Rectal smooth muscle tissue (tissue), 1 donor: ENCODE measurements at regions not wholly inside any gene's neighbourhood (a gene's known extent, or its start where the extent isn't known, plus 50 kb on each side); places are given as distances from the start of the nearest gene placed in this dataset.
"Not testable (repeated sequence)": the region's sequence is repeated elsewhere in the genome, so short reads cannot be mapped to it uniquely, and the experiment has no call there.

Source experiments
- H3K27ac ChIP-seq: one replicate; pipeline ENCODE4 v1.7.0; 2013; ENCODE audit warnings: low read depth, low read length, inconsistent platforms
- H3K27me3 ChIP-seq: one replicate; pipeline ENCODE4 v1.7.0; 2013; ENCODE audit warnings: low read length; ENCODE audit not compliant: control insufficient read depth, insufficient read depth
- H3K36me3 ChIP-seq: one replicate; pipeline ENCODE4 v1.7.0; 2013; ENCODE audit warnings: low read length; ENCODE audit not compliant: control insufficient read depth, insufficient read depth
- H3K4me1 ChIP-seq: one replicate; pipeline ENCODE4 v1.7.0; 2013; ENCODE audit warnings: low read length; ENCODE audit not compliant: control insufficient read depth, insufficient read depth
- H3K4me3 ChIP-seq: one replicate; pipeline ENCODE4 v1.7.0; 2013; ENCODE audit warnings: low read length
- H3K9ac ChIP-seq: one replicate; pipeline ENCODE4 v1.7.0; 2013; ENCODE audit warnings: low read length

DNA sequence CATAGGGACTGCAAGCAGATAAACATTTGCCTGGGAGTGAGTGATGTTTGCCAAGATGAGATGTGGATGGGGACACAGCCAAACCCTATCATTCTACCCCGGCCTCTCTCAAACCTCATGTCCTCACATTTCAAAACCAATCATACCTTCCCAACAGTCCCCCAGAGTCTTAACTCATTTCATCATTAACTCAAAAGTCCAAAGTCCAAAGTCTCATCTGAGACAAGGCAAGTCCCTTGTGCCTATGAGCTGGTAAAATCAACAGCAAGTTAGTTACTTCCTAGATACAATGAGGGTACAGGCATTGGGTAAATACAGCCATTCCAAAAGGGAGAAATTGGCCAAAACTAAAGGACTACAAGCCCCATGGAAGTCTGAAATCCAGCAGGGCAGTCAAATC, 822.9 kb upstream of the SPRY2 start:
- not testable (repeated sequence) for H3K4me3 ChIP-seq, H3K4me1 ChIP-seq, H3K27ac ChIP-seq

DNA sequence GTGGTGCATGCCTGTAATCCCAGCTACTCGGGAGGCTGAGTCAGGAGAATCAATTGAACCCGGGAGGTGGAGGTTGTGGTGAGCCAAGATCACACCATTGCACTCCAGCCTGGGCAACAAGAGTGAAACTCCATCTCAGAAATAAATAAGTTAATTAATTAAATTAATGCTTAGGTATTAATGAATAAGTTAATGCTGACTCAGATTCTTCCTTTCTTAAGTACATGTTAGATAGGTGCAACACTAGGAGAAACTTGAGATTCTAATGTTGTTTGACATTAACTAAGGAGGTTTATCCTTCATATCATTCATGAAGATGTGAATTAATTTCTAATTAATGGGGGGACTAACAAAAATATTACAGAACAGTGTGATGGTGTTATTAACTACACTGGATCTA, 812.6 kb upstream of the SPRY2 start:
- H3K36me3 ChIP-seq = no peaks in the 10 kb centered on the region
- no peak overlapping the region for H3K27ac ChIP-seq
- no peak overlapping the region for H3K4me3 ChIP-seq
- H3K9ac ChIP-seq = no peak overlapping the region
- H3K27me3 ChIP-seq = no peaks in the 10 kb centered on the region
- H3K4me1 ChIP-seq = no peaks in the 10 kb centered on the region

More for the DNA sequence above, 822.9 kb upstream of the SPRY2 start:
- not testable (repeated sequence) for H3K27me3 ChIP-seq, H3K9ac ChIP-seq, H3K36me3 ChIP-seq

DNA sequence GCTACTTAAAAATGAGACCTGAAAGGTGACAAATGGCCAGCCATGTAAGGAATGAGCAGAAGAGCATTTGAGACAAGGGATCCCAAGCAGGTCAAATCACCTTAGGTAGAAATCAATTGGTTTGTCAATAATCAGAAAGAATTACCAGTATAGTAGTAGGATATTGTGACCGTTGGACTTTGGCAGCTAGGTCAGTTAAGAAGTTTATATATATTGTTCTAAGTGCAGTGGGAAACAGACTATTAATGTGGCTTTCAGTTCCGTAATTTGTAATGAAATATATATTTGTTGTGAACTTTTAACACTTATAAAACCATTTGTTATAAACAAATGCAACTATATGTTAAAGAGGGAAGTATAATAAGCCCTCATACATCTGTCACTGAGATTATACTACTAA, 807.9 kb upstream of the SPRY2 start:
- Histone ChIP-seq H3K27ac (no peak overlapping the region), H3K4me3 (no peak overlapping the region), H3K27me3 (no peaks in the 10 kb centered on the region), H3K9ac (no peak overlapping the region), H3K4me1 (no peaks in the 10 kb centered on the region), H3K36me3 (no peaks in the 10 kb centered on the region)

DNA sequence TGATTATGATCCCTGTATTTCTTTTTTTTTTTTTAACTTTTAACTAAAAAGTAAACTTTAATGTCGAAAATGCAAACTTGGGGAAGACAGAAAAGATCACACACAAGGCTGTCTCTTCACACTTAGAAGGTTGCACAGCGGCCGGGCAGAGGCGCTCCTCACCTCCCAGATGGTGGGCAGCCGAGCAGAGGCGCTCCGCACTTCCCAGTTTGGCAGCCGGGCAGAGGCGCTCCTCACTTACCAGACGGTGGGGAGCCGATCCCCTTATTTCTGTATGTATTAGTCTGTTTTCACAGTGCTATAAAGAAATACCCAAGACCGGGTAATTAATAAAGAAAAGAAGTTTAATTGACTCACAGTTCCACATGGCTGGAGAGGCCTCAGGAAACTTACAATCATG, 805.6 kb upstream of the SPRY2 start:
- not testable (repeated sequence) for H3K4me3 ChIP-seq

DNA sequence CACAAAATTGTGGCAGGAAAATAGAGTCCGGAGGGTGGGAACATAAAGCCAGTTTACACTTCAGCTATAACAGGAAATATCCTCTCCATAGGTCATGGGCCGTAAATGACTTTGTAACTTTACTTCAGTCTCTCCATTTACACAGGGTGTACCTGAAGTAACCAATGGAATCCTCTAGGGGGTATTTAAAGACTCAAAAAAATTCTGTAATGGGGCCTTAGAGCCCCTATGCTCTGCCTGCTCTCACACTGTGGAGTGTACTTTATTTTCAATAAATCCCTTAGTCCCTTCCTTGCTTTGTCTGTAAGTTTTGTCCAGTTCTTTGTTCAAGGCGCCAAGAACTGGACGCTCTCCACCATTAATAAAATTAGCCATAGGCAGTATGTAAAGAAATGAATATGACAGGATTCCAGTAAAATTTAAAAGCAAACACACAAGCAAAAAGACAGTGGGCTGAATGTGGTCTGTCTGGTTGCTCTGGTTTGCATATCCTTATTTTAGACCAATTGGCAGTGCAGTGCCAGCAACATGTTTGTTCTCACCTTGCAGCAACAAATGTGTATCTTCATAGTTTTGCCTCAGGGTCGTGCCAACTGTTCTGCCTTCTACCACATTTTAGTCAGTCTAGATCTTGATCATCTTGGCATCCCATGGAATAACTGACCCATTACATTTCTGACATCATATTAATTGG, 801.5 kb upstream of the SPRY2 start:
- no peaks in the 10 kb centered on the region for H3K4me1 ChIP-seq
- H3K36me3 ChIP-seq = no peaks in the 10 kb centered on the region
- H3K4me3 ChIP-seq = no peak overlapping the region
- H3K27ac ChIP-seq = no peak overlapping the region
- H3K9ac ChIP-seq = no peak overlapping the region
- H3K27me3 ChIP-seq = no peaks in the 10 kb centered on the region

More for the DNA sequence above, 805.6 kb upstream of the SPRY2 start:
- not testable (repeated sequence) for H3K9ac ChIP-seq, H3K27ac ChIP-seq, H3K36me3 ChIP-seq, H3K27me3 ChIP-seq, H3K4me1 ChIP-seq

DNA sequence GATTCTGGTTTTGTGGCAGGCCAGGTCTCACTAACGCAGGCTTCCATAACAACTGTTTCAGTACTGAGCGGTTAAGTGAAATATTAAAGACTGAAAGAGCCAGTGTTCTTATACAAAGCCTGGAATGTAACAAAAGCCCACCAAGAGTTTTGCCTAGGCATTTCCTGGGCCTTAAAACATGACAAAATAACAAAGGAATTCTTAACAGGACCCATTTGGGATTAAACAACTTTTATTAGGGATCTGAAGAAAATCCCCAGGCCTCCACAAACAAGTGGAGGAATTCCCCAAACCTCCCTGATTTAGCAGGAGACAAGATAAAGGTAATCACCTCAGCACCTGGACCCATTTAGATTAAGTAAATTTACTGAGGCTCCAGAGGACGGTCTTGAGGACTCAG, 799.7 kb upstream of the SPRY2 start:
- Histone ChIP-seq H3K36me3 (no peaks in the 10 kb centered on the region), H3K27ac (no peak overlapping the region), H3K4me1 (no peaks in the 10 kb centered on the region), H3K4me3 (no peak overlapping the region), H3K9ac (no peak overlapping the region), H3K27me3 (no peaks in the 10 kb centered on the region)

DNA sequence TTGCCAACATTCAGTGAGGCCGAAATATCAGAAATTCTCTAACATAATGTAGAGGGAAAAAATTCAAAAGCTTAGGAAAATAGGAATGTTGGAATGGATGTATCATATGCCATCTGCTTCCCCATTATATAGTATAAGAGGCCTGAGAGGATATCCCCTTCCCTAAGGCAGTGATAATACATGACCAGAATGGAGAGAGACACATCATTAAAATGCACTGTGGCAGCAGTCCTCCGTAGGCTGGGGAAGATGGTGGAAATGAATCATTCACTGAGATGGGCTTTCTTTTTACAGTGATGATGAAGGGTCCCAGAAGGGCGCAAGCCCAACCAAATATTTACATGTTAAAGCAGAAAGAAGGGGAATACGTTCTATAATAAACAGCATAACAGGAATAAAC, 799.1 kb upstream of the SPRY2 start:
- no peaks in the 10 kb centered on the region for H3K36me3 ChIP-seq
- H3K9ac ChIP-seq = no peak overlapping the region
- no peaks in the 10 kb centered on the region for H3K4me1 ChIP-seq

DNA sequence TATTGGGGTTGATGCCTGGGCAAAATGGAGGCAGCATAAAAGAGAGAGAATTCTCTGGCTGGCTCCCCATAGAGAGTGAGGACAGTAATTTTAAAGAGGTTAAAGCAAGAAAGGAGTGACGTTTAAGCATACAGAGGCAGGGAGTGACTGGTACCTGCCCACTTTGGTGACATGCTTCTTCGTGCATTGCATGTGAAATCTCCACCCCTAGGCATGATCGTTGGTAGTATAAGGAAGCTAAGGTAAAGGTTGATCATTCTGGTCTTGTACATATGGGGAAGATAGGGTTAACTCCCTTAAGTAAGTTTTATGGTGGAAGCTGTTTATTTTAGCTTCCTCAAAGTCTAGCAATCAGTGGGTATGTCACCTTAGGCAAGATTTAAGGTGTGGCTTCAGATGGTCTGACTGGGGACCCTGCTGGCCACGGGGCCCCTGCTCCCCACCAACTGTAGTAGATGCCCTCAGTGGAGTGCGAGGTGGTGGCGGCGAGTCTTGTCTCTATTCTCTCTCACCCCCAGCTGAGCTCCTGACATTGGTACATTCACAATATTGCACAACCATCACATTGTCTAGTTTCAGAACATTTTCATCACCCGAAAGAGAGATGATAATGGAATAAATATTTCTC, 797.5 kb upstream of the SPRY2 start:
- Histone ChIP-seq H3K36me3 (no peaks in the 10 kb centered on the region), H3K27ac (no peak overlapping the region), H3K4me1 (no peaks in the 10 kb centered on the region), H3K27me3 (no peaks in the 10 kb centered on the region), H3K4me3 (no peak overlapping the region), H3K9ac (no peak overlapping the region)

More for the DNA sequence above, 799.1 kb upstream of the SPRY2 start:
- Histone ChIP-seq H3K27me3 (no peaks in the 10 kb centered on the region), H3K27ac (no peak overlapping the region), H3K4me3 (no peak overlapping the region)

DNA sequence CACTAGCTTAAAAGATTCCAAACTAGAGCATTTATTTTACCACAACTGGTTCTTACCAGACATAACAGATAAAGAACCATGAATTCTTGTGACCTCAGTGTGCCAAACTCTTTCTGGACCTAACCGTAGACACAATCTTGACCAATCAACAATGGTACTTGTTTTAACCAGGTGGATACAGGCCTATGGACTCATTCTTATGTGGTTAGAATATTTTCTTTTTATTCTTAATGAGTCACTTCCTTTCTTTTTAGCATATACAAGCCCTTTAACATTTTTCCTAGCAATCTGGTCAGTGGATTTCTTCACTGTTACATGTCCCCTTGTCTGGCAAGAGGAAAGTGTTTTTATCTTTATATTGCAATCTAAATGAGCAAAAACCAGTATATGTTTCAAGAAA, 792.1 kb upstream of the SPRY2 start:
- H3K9ac ChIP-seq = no peak overlapping the region
- H3K36me3 ChIP-seq = no peaks in the 10 kb centered on the region
- H3K4me1 ChIP-seq = no peaks in the 10 kb centered on the region
- H3K27me3 ChIP-seq = no peaks in the 10 kb centered on the region
- no peak overlapping the region for H3K4me3 ChIP-seq
- no peak overlapping the region for H3K27ac ChIP-seq

DNA sequence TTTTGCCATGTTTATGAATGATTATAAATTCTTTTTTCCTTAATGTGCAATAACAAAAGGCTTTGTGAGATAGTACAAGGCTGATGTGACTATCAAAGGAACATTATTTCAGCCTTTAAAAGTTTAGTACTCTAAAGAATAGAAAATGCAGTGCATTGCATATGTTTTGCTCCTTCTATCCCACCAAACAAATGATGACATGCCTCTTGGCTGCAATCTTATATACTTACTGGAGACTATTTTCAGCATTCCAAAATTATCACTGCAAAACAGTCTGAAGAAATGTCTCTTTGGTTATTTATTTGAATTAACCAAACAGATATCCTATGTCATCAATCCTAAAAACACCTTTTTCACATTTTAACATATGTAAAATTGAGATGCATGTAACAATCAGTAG, 776.5 kb upstream of the SPRY2 start:
- H3K4me1 ChIP-seq = no peaks in the 10 kb centered on the region
- H3K27me3 ChIP-seq = no peaks in the 10 kb centered on the region
- H3K9ac ChIP-seq = no peak overlapping the region
- no peak overlapping the region for H3K27ac ChIP-seq
- no peaks in the 10 kb centered on the region for H3K36me3 ChIP-seq
- H3K4me3 ChIP-seq = no peak overlapping the region

DNA sequence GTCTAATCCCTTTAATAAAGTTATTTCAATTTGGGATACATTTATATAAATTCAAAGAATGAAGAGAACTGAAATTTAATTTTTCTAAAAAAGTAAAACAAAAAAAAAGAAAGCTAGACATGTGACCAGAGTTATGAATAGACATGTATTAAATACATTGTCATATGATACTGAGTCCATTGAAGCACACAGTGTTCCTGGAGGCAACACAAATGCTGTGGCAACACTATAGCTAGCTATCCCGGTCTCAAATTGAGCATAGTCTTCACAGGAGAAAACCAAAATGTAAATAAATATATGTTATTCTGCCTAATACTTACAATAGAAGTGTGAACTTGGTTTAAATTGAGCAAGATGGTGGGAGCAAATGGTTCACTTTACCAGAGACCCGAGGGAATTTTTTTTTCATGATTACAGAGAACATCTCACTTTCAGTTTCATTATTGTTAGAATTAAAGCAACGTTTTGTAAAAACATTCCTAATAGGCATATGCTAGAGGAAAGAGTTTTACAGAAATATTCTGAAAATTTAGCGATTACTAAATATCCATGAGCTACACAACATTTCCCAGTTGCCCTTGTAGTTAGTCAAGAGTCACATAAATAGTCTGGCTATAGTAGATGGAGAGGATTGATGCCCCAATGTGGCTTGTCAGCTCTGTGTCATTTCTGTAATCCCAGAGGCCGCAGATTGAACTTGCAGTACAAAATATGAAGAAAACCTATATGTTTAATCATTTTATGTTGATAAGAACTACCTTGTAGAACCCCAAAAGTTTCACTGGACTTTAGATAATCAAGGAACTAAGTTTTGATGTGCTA, 775.7 kb upstream of the SPRY2 start:
- Histone ChIP-seq H3K9ac (no peak overlapping the region), H3K36me3 (no peaks in the 10 kb centered on the region), H3K27ac (no peak overlapping the region), H3K27me3 (no peaks in the 10 kb centered on the region), H3K4me3 (no peak overlapping the region), H3K4me1 (no peaks in the 10 kb centered on the region)

DNA sequence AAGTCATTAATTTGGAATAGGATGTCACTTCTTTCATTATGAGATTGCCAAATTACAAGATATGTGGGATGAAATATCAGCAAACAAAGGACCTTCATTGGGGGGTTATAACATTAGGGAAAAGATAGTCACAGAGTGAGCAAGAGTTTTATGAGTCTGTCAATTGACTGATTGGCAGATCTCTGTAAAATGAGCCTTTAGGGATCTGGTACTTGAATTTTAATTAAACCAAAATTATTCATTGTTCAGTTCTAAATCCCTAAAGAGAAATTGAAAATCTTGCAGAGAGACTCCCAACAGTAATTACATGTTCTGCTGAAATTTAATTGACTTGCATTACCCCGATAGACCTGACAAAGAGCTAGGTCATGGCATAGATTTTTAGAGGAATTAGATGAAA, 768.1 kb upstream of the SPRY2 start:
- Histone ChIP-seq H3K4me3 (no peak overlapping the region), H3K27me3 (no peaks in the 10 kb centered on the region), H3K27ac (no peak overlapping the region), H3K4me1 (no peaks in the 10 kb centered on the region), H3K36me3 (no peaks in the 10 kb centered on the region), H3K9ac (no peak overlapping the region)
